Esophagus squamous epithelium (tissue), 4 donors: ENCODE measurements at regions not wholly inside any gene's neighbourhood (a gene's known extent, or its start where the extent isn't known, plus 50 kb on each side); places are given as distances from the start of the nearest gene placed in this dataset.

ENCODE experiments used
- CTCF ChIP-seq, 6 experiments: fragments of 450-650 bp in 4 of 6; fragments of 200-600 bp in 2 of 6; sonication (generic) in 2 of 6; IDR thresholded peaks; one replicate each; pipeline ENCODE4 v1.5.1; 2016 to 2019; ENCODE audit warnings: antibody characterized with exemption in 6 of 6, mild to moderate bottlenecking in 4 of 6, moderate library complexity in 4 of 6
- POLR2A ChIP-seq, 4 donors: fragments of 450-650 bp; IDR thresholded peaks; one replicate each; pipeline ENCODE4 v1.6.1; 2017; ENCODE audit warnings: antibody characterized with exemption in 4 of 4, mild to moderate bottlenecking in 4 of 4, moderate library complexity in 3 of 4

- TF ChIP-seq CTCF (IDR thresholded peaks at IDR 0.05) (no peak), POLR2A (IDR thresholded peaks at IDR 0.05) (no peak)
These were observed 150.3 kb upstream of the NDUFV2 start for GRCh38 chr18:8952174-8952573.
